GM19467 (cell line): ENCODE measurements at regions not wholly inside any gene's neighbourhood (a gene's known extent, or its start where the extent isn't known, plus 50 kb on each side); places are given as distances from the start of the nearest gene placed in this dataset.
A peak's percentile ranks its signal among the peaks of the same experiment; 100 is the strongest.
"Not testable (repeated sequence)": the region's sequence is repeated elsewhere in the genome, so short reads cannot be mapped to it uniquely, and the experiment has no call there.

ENCODE experiments used
- ATAC-seq: cut with Tn5 transposase; IDR thresholded peaks from one replicate; pipeline ENCODE4 v1.9.1; 2021; ENCODE audit warnings: mild to moderate bottlenecking, moderate library complexity; ENCODE audit not compliant: unreplicated experiment

- ATAC-seq = no peak
These were observed 171.0 kb upstream of the PZP start for GRCh38 chr12:9379023-9379742.

GRCh38 chr12:9378430-9378835 is 170.2 kb upstream of the PZP start:
- no peak for ATAC-seq

- ATAC-seq = no peak
These were observed 164.0 kb upstream of the PZP start for GRCh38 chr12:9372202-9372601.

GRCh38 chr12:9367828-9368227 is 159.6 kb upstream of the PZP start:
- ATAC-seq = no peak

GRCh38 chr12:9367201-9367600 is 159.0 kb upstream of the PZP start:
- ATAC-seq = no peak

GRCh38 chr12:9365296-9365695 is 157.1 kb upstream of the PZP start:
- no peak for ATAC-seq

GRCh38 chr12:9364224-9365176 is 156.3 kb upstream of the PZP start:
- peak; percentile 91 for ATAC-seq

- no peak for ATAC-seq
These were observed 154.9 kb upstream of the PZP start for GRCh38 chr12:9363145-9363544.

GRCh38 chr12:9361879-9362326 is 153.7 kb upstream of the PZP start:
- ATAC-seq = no peak

- not testable (repeated sequence) for ATAC-seq
These were observed 146.0 kb upstream of the PZP start for GRCh38 chr12:9354009-9354754.

GRCh38 chr12:9351136-9351535 is 142.9 kb upstream of the PZP start:
- ATAC-seq = no peak

- ATAC-seq = no peak
These were observed 142.0 kb upstream of the PZP start for GRCh38 chr12:9349888-9350885.

GRCh38 chr12:9348906-9349518 is 140.8 kb upstream of the PZP start:
- no peak for ATAC-seq

- ATAC-seq = no peak
These were observed 139.3 kb upstream of the PZP start for GRCh38 chr12:9347328-9348127.

GRCh38 chr12:9346866-9347327 is 138.7 kb upstream of the PZP start:
- ATAC-seq = no peak

- no peak for ATAC-seq
These were observed 137.0 kb upstream of the PZP start for GRCh38 chr12:9345171-9345570.

GRCh38 chr12:9344541-9344940 is 136.3 kb upstream of the PZP start:
- ATAC-seq = no peak

GRCh38 chr12:9343731-9344130 is 135.5 kb upstream of the PZP start:
- no peak for ATAC-seq
